ENCODE measurements at regions not wholly inside any gene's neighbourhood (a gene's known extent, or its start where the extent isn't known, plus 50 kb on each side); places are given as distances from the start of the nearest gene placed in this dataset.
"Not testable (repeated sequence)": the region's sequence is repeated elsewhere in the genome, so short reads cannot be mapped to it uniquely, and the experiment has no call there.

GRCh38 chr9:95725045-95725444, 150.4 kb upstream of the ERCC6L2 start:
- no peak overlapping the region for H3K4me3 Mint-ChIP-seq

DNA sequence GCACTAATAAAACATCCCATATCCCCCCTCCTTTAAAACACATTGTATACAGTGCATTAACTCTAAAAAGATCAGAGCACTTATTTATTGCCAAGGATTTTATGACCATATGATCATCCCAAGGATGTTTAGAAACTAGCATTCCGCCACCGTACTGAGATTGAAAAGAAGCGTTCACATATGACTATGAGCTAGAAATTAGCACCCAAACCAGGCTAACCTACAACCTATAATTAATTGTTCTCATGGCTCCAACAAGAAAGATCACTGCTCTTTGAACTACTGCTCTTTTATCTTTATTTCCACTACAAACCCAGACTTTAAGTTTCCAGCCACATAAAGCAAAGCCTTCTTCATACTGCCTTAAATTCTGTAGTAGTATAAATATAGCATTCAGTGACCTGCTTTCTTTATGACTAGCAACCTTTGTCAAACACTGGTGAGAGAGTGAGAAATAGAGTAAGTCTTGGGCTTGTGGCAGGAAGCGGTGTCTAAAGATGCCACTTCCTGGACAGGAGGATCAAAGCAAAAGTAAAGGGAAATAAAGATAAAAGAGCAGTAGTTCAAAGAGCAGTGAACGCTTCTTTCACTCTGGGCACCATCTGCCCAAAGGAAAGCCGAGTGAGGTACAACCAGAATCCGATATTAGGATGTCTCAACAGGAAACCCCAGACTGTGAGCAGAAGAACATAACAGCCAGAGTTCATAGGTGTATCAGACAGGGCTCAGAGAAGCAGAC, 151.1 kb upstream of the ERCC6L2 start:
- H3K4me3 Mint-ChIP-seq = no peak overlapping the region
- intact Hi-C loops (cut with micrococcal nuclease) = no loop called here
- H3K4me1 Mint-ChIP-seq (ENCODE audit: low read depth) = peaks cover 11% of the 10 kb centered on the region
- H3K27ac Mint-ChIP-seq = no peak overlapping the region
- no peaks in the 10 kb centered on the region for H3K36me3 Mint-ChIP-seq (ENCODE audit: low read depth)
- H3K9me3 Mint-ChIP-seq = peaks cover 9% of the 10 kb centered on the region
- H3K27me3 Mint-ChIP-seq = peaks cover 18% of the 10 kb centered on the region

More at GRCh38 chr9:95725045-95725444, 150.4 kb upstream of the ERCC6L2 start:
- H3K36me3 Mint-ChIP-seq (ENCODE audit: low read depth) = no peaks in the 10 kb centered on the region
- intact Hi-C loops (cut with micrococcal nuclease) = loop anchor here (5.0 kb wide), 1 partner anchor 337 kb away; no protein-coding TSS in a partner anchor
- peaks cover 11% of the 10 kb centered on the region for H3K4me1 Mint-ChIP-seq (ENCODE audit: low read depth)
- H3K27me3 Mint-ChIP-seq = peaks cover 19% of the 10 kb centered on the region
- H3K27ac Mint-ChIP-seq = no peak overlapping the region
- H3K9me3 Mint-ChIP-seq = peaks cover 14% of the 10 kb centered on the region

DNA sequence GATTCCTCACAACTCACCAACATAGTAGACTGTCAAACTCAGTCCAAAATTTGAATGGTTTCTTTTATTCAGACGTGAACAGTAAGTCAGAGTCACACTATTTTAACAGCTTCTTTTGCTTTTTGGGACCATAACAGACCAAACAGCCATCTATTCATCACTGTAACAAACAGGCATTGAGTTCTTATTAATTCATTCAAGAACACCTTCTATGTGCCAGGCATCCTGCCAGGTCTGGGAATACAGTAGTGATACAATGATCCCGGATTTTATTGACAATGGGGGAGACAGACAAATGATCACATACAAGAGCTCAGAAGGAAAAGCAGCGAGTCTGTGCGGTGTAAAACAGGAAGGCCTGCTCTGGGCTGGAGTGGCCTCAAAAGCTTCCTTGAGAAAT, 153.3 kb upstream of the ERCC6L2 start:
- Mint-ChIP-seq H3K4me3 (no peak overlapping the region), H3K27me3 (peaks cover 12% of the 10 kb centered on the region), H3K9me3 (peaks cover 14% of the 10 kb centered on the region), H3K27ac (no peak overlapping the region), H3K4me1 (ENCODE audit: low read depth) (peaks cover 11% of the 10 kb centered on the region), H3K36me3 (ENCODE audit: low read depth) (no peaks in the 10 kb centered on the region)
- intact Hi-C loops (cut with micrococcal nuclease) = no loop called here

GRCh38 chr9:95721061-95721531, 154.4 kb upstream of the ERCC6L2 start:
- H3K27me3 Mint-ChIP-seq = peaks cover 12% of the 10 kb centered on the region
- intact Hi-C loops (cut with micrococcal nuclease) = no loop called here
- peaks cover 25% of the 10 kb centered on the region for H3K9me3 Mint-ChIP-seq
- peaks cover 11% of the 10 kb centered on the region for H3K4me1 Mint-ChIP-seq (ENCODE audit: low read depth)
- H3K4me3 Mint-ChIP-seq = no peak overlapping the region
- H3K27ac Mint-ChIP-seq = no peak overlapping the region
- H3K36me3 Mint-ChIP-seq (ENCODE audit: low read depth) = no peaks in the 10 kb centered on the region

- no peaks in the 10 kb centered on the region for H3K36me3 Mint-ChIP-seq (ENCODE audit: low read depth)
- H3K9me3 Mint-ChIP-seq = peaks cover 31% of the 10 kb centered on the region
- intact Hi-C loops (cut with micrococcal nuclease) = no loop called here
- H3K27ac Mint-ChIP-seq = no peak overlapping the region
- H3K27me3 Mint-ChIP-seq = peaks cover 11% of the 10 kb centered on the region
- H3K4me3 Mint-ChIP-seq = no peak overlapping the region
- peaks cover 11% of the 10 kb centered on the region for H3K4me1 Mint-ChIP-seq (ENCODE audit: low read depth)
These were observed 155.0 kb upstream of the ERCC6L2 start for GRCh38 chr9:95720496-95720895.

DNA sequence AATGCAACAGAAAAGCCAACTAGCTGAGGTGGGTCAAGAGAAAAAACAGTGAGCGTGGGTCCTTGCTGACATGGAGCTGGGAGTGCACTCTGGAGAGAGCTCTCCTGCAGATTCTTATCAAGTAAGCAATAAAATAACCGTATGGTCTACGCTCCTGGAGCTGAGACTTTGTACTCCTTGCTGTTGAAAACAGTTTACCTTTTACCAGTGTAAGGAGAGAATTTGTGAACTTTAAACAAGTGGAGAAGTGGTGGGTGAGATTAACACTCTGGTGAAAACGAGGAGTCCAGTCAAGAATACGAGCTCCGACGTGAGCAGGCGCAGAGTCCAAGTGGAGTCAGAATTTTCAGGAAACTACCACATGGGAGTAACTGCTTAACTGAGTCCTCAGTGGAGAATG, 156.1 kb upstream of the ERCC6L2 start:
- no peak overlapping the region for H3K4me3 Mint-ChIP-seq
- intact Hi-C loops (cut with micrococcal nuclease) = no loop called here
- H3K4me1 Mint-ChIP-seq (ENCODE audit: low read depth) = peaks cover 2% of the 10 kb centered on the region
- peaks cover 37% of the 10 kb centered on the region for H3K9me3 Mint-ChIP-seq
- H3K27me3 Mint-ChIP-seq = peaks cover 5% of the 10 kb centered on the region
- no peaks in the 10 kb centered on the region for H3K36me3 Mint-ChIP-seq (ENCODE audit: low read depth)
- H3K27ac Mint-ChIP-seq = no peak overlapping the region

- intact Hi-C loops (cut with micrococcal nuclease) = no loop called here
- H3K36me3 Mint-ChIP-seq (ENCODE audit: low read depth) = no peaks in the 10 kb centered on the region
These were observed 157.2 kb upstream of the ERCC6L2 start for GRCh38 chr9:95718263-95718662.

GRCh38 chr9:95715868-95716435, 159.5 kb upstream of the ERCC6L2 start:
- Mint-ChIP-seq H3K4me1 (ENCODE audit: low read depth) (no peaks in the 10 kb centered on the region), H3K27ac (no peak overlapping the region)
- intact Hi-C loops (cut with micrococcal nuclease) = no loop called here

More at GRCh38 chr9:95718263-95718662, 157.2 kb upstream of the ERCC6L2 start:
- Mint-ChIP-seq H3K4me1 (ENCODE audit: low read depth) (no peaks in the 10 kb centered on the region), H3K27me3 (peaks cover 2% of the 10 kb centered on the region), H3K27ac (no peak overlapping the region), H3K4me3 (no peak overlapping the region), H3K9me3 (peaks cover 37% of the 10 kb centered on the region)

GRCh38 chr9:95710446-95710845, 165.0 kb upstream of the ERCC6L2 start:
- Mint-ChIP-seq H3K36me3 (ENCODE audit: low read depth) (no peaks in the 10 kb centered on the region), H3K9me3 (peaks cover 6% of the 10 kb centered on the region), H3K27ac (no peak overlapping the region), H3K4me1 (ENCODE audit: low read depth) (no peaks in the 10 kb centered on the region), H3K4me3 (no peak overlapping the region), H3K27me3 (peaks cover 1% of the 10 kb centered on the region)
- intact Hi-C loops (cut with micrococcal nuclease) = no loop called here

More at GRCh38 chr9:95715868-95716435, 159.5 kb upstream of the ERCC6L2 start:
- H3K4me3 Mint-ChIP-seq = no peak overlapping the region
- H3K27me3 Mint-ChIP-seq = no peaks in the 10 kb centered on the region
- H3K9me3 Mint-ChIP-seq = peaks cover 37% of the 10 kb centered on the region
- H3K36me3 Mint-ChIP-seq (ENCODE audit: low read depth) = no peaks in the 10 kb centered on the region

GRCh38 chr9:95696701-95697100, 178.8 kb upstream of the ERCC6L2 start:
- H3K36me3 Mint-ChIP-seq (ENCODE audit: low read depth) = no peaks in the 10 kb centered on the region
- H3K9me3 Mint-ChIP-seq = peaks cover 23% of the 10 kb centered on the region
- intact Hi-C loops (cut with micrococcal nuclease) = no loop called here
- no peaks in the 10 kb centered on the region for H3K4me1 Mint-ChIP-seq (ENCODE audit: low read depth)
- H3K4me3 Mint-ChIP-seq = no peak overlapping the region
- no peak overlapping the region for H3K27ac Mint-ChIP-seq
- H3K27me3 Mint-ChIP-seq = peaks cover 6% of the 10 kb centered on the region

- Mint-ChIP-seq H3K9me3 (peaks cover 13% of the 10 kb centered on the region), H3K4me1 (ENCODE audit: low read depth) (no peaks in the 10 kb centered on the region), H3K27me3 (peaks cover 10% of the 10 kb centered on the region), H3K27ac (no peak overlapping the region), H3K36me3 (ENCODE audit: low read depth) (no peaks in the 10 kb centered on the region), H3K4me3 (no peak overlapping the region)
- intact Hi-C loops (cut with micrococcal nuclease) = no loop called here
These were observed 174.7 kb upstream of the PTCH1 start for GRCh38 chr9:95691435-95691834.

DNA sequence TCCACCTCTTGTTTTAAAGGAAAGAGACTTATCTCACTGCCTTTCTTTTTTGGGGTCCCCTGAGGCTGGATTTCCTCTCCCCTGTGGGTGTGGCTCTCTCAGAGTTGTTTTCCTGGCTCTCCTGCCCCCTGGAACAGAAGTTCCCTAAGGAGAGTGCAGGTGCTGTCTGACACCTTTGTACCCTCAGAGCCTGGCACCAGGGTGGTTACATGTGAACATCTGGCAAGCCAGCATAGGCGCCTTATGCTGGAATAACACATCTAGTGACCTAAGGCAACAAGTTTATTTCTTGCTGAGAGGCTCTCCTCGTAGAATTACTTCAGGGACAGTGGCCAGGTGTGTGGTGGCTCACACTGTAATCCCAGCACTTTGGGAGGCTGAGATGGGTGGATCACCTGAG, 172.9 kb upstream of the PTCH1 start:
- Mint-ChIP-seq H3K9me3 (no peaks in the 10 kb centered on the region), H3K4me3 (no peak overlapping the region), H3K27me3 (peaks cover 6% of the 10 kb centered on the region), H3K4me1 (ENCODE audit: low read depth) (no peaks in the 10 kb centered on the region), H3K27ac (no peak overlapping the region), H3K36me3 (ENCODE audit: low read depth) (no peaks in the 10 kb centered on the region)
- intact Hi-C loops (cut with micrococcal nuclease) = no loop called here

DNA sequence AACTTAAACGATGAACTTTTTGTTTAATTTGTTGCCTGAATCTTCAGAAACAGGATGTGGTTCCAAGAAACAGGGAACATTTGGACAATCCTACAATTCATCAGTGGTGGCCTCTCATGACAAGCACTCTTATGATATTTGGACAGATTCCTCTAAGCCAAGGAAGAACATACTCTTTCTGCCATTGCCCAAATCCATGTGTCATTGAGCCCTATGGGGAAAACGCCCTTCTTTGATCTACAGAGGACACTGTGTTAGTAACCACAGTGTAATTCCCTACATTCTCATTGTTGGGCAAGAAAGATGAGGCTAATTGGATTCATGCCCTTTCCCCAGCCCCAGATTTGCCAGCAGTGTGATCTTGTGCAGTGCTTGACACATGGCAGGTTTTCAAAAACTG, 167.7 kb upstream of the PTCH1 start:
- Mint-ChIP-seq H3K27me3 (peaks cover 2% of the 10 kb centered on the region), H3K4me3 (no peak overlapping the region), H3K9me3 (peaks cover 7% of the 10 kb centered on the region), H3K4me1 (ENCODE audit: low read depth) (no peaks in the 10 kb centered on the region), H3K36me3 (ENCODE audit: low read depth) (no peaks in the 10 kb centered on the region), H3K27ac (no peak overlapping the region)
- intact Hi-C loops (cut with micrococcal nuclease) = no loop called here

DNA sequence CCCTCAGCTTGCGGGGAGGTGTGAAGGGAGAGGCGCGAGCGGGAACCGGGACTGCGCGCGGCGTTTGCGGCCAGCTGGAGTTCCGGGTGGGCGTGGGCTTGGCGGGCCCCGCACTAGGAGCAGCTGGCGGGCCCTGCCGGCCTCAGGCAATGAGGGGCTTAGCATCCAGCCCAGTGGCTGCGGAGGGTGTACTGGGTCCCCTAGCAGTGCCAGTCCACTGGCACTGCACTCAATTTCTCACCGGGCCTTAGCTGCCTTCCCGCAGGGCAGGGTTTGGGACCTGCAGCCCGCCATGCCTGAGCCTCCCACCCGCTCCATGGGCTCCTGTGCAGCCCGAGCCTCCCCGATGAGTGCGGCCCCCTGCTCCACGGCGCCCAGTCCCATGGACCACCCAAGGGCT, 163.5 kb upstream of the PTCH1 start:
- H3K36me3 Mint-ChIP-seq (ENCODE audit: low read depth); intact Hi-C loops (cut with micrococcal nuclease); H3K4me1 Mint-ChIP-seq (ENCODE audit: low read depth); H3K4me3 Mint-ChIP-seq; H3K27me3 Mint-ChIP-seq; H3K27ac Mint-ChIP-seq: not testable (repeated sequence)
- peaks cover 26% of the 10 kb centered on the region for H3K9me3 Mint-ChIP-seq

Measured in dendritic cell treated with granulocyte-macrophage colony-stimulating factor and Interleukin-4, amounts not matched to agents 40 ng/mL and 50 ng/mL, for 4 days (primary cell).